Progenitor cell of endocrine pancreas (in vitro differentiated cells): ENCODE measurements at regions not wholly inside any gene's neighbourhood (a gene's known extent, or its start where the extent isn't known, plus 50 kb on each side); places are given as distances from the start of the nearest gene placed in this dataset.
A peak's percentile ranks its signal among the peaks of the same experiment; 100 is the strongest.

Experiments
- DNase-seq: peaks from one replicate; pipeline ENCODE4 v3.0.0; 2021; ENCODE audit warnings: low spot score; ENCODE audit not compliant: unreplicated experiment
- H3K27ac Mint-ChIP-seq: 2 replicates; pipeline ENCODE4 v1.8.0; 2021; ENCODE audit warnings: mild to moderate bottlenecking, moderate library complexity, mixed read lengths
- H3K27me3 Mint-ChIP-seq: 2 replicates; pipeline ENCODE4 v1.8.0; 2021; ENCODE audit warnings: mixed read lengths
- H3K36me3 Mint-ChIP-seq: 2 replicates; pipeline ENCODE4 v1.8.0; 2022; ENCODE audit warnings: mixed read lengths; ENCODE audit not compliant: insufficient read depth
- H3K4me1 Mint-ChIP-seq: 2 replicates; pipeline ENCODE4 v1.8.0; 2021; ENCODE audit warnings: low read depth, mixed read lengths
- H3K4me3 Mint-ChIP-seq: 2 replicates; pipeline ENCODE4 v1.8.0; 2021; ENCODE audit warnings: low read depth, mild to moderate bottlenecking, moderate library complexity, mixed read lengths
- H3K9me3 Mint-ChIP-seq: 2 replicates; pipeline ENCODE4 v1.8.0; 2021; ENCODE audit warnings: low read depth, mixed read lengths
- CTCF ChIP-seq: fragments of 200-600 bp; sonication (generic); IDR thresholded peaks from one replicate; pipeline ENCODE4 v1.5.0; 2021; ENCODE audit warnings: antibody characterized with exemption, mild to moderate bottlenecking; ENCODE audit not compliant: unreplicated experiment

- TF ChIP-seq CTCF, result no peak
- no peaks in the 10 kb centered on the region for H3K9me3 Mint-ChIP-seq
- no peaks in the 10 kb centered on the region for H3K27me3 Mint-ChIP-seq
- H3K4me1 Mint-ChIP-seq, result no peaks in the 10 kb centered on the region
- no peak overlapping the region for H3K4me3 Mint-ChIP-seq
- H3K36me3 Mint-ChIP-seq, result no peaks in the 10 kb centered on the region
- DNase-seq, result no peak
- H3K27ac Mint-ChIP-seq, result peak overlapping the region; percentile 17
Observed at GRCh38 chr9:99614341-99614740, 207.3 kb upstream of the NR4A3 start.

- H3K36me3 Mint-ChIP-seq, result no peaks in the 10 kb centered on the region
- no peaks in the 10 kb centered on the region for H3K4me1 Mint-ChIP-seq
- H3K4me3 Mint-ChIP-seq, result no peak overlapping the region
- no peak overlapping the region for H3K27ac Mint-ChIP-seq
- no peak for DNase-seq
- no peaks in the 10 kb centered on the region for H3K27me3 Mint-ChIP-seq
- no peak for TF ChIP-seq CTCF
- no peaks in the 10 kb centered on the region for H3K9me3 Mint-ChIP-seq
Observed at GRCh38 chr9:99621040-99621439, 200.6 kb upstream of the NR4A3 start.

- Mint-ChIP-seq H3K27me3 (no peaks in the 10 kb centered on the region), H3K4me1 (no peaks in the 10 kb centered on the region), H3K27ac (no peak overlapping the region), H3K36me3 (no peaks in the 10 kb centered on the region), H3K9me3 (no peaks in the 10 kb centered on the region), H3K4me3 (no peak overlapping the region)
- TF ChIP-seq CTCF, result no peak
- no peak for DNase-seq
Observed at GRCh38 chr9:99622679-99623078, 199.0 kb upstream of the NR4A3 start.

GRCh38 chr9:99623780-99624364, 197.8 kb upstream of the NR4A3 start:
- Mint-ChIP-seq H3K4me1 (no peaks in the 10 kb centered on the region), H3K27me3 (no peaks in the 10 kb centered on the region), H3K36me3 (no peaks in the 10 kb centered on the region), H3K9me3 (no peaks in the 10 kb centered on the region), H3K4me3 (no peak overlapping the region), H3K27ac (no peak overlapping the region)
- no peak for DNase-seq
- no peak for TF ChIP-seq CTCF

- no peaks in the 10 kb centered on the region for H3K36me3 Mint-ChIP-seq
- TF ChIP-seq CTCF, result no peak
- no peaks in the 10 kb centered on the region for H3K4me1 Mint-ChIP-seq
- no peak overlapping the region for H3K4me3 Mint-ChIP-seq
- no peak overlapping the region for H3K27ac Mint-ChIP-seq
- no peak for DNase-seq
- no peaks in the 10 kb centered on the region for H3K27me3 Mint-ChIP-seq
- H3K9me3 Mint-ChIP-seq, result no peaks in the 10 kb centered on the region
Observed at GRCh38 chr9:99624499-99625233, 197.0 kb upstream of the NR4A3 start.
